Activated T-cell treated with anti-CD3 and anti-CD28 coated beads, Interleukin-2, amount 50 U/mL, for 72 hours (primary cell): ENCODE measurements at regions not wholly inside any gene's neighbourhood (a gene's known extent, or its start where the extent isn't known, plus 50 kb on each side); places are given as distances from the start of the nearest gene placed in this dataset.
A peak's percentile ranks its signal among the peaks of the same experiment; 100 is the strongest.
"Not testable (repeated sequence)": the region's sequence is repeated elsewhere in the genome, so short reads cannot be mapped to it uniquely, and the experiment has no call there.

Experiments
- ATAC-seq, 2 donors: fragments of 150-1000 bp; cut with Tn5 transposase; replicated peaks in 1 of 2; 2 replicates each; pipeline ENCODE4 v1.10.0; 2021; ENCODE audit warnings: moderate library complexity in 2 of 2, mild to moderate bottlenecking in 1 of 2
- DNase-seq, 2 donors: peaks; one replicate each; pipeline ENCODE4 v3.0.0; 2021 to 2022; ENCODE audit warnings: mixed read lengths in 1 of 2
- H3K27ac Mint-ChIP-seq: one replicate; pipeline ENCODE4 v1.8.0; 2022; ENCODE audit warnings: mild to moderate bottlenecking, moderate library complexity, mixed read lengths
- H3K27me3 Mint-ChIP-seq: one replicate; pipeline ENCODE4 v1.8.0; 2022; ENCODE audit warnings: low read depth, mixed read lengths
- H3K36me3 Mint-ChIP-seq, 2 donors: one replicate each; pipeline ENCODE4 v1.8.0; 2022; ENCODE audit warnings: mixed read lengths in 2 of 2, mild to moderate bottlenecking in 1 of 2; ENCODE audit not compliant: insufficient read depth in 2 of 2
- H3K4me1 Mint-ChIP-seq: one replicate; pipeline ENCODE4 v1.8.0; 2022; ENCODE audit warnings: low read depth, mixed read lengths
- H3K4me3 Mint-ChIP-seq, 2 donors: one replicate each; pipeline ENCODE4 v1.8.0; 2022; ENCODE audit warnings: mild to moderate bottlenecking in 2 of 2, mixed read lengths in 2 of 2, moderate library complexity in 2 of 2
- H3K9me3 Mint-ChIP-seq, 2 donors: one replicate each; pipeline ENCODE4 v1.8.0; 2022; ENCODE audit warnings: mixed read lengths in 2 of 2

DNA sequence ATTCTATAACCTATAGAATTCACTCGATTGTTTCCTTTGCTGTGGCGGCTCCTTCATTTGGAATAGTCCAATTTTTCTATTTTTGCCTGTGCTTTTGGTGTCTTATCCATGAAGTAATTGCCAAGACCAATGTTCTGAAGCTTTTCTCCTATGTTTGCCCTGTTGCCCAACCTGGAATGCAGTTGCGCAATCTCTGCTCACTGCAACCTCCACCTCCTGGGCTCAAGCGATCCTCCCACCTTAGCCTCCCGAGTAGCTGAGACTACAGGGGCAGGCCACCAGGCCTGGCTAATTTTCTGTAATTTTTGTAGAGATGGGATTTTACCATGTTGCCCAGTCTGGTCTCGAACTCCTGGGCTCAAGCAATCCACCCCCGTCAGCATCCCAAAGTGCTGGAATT lies 163.5 kb downstream of the OR2B2 start:
- H3K27me3 Mint-ChIP-seq, result peaks cover 44% of the 10 kb centered on the region
- no peak overlapping the region for H3K4me3 Mint-ChIP-seq
- peaks cover 0 to 2% of the 10 kb centered on the region in 2 donors for H3K36me3 Mint-ChIP-seq
- no peak for ATAC-seq
- H3K9me3 Mint-ChIP-seq, result no peaks in the 10 kb centered on the region
- no peak overlapping the region for H3K27ac Mint-ChIP-seq
- DNase-seq, result no peak
- peaks cover 29% of the 10 kb centered on the region for H3K4me1 Mint-ChIP-seq

DNA sequence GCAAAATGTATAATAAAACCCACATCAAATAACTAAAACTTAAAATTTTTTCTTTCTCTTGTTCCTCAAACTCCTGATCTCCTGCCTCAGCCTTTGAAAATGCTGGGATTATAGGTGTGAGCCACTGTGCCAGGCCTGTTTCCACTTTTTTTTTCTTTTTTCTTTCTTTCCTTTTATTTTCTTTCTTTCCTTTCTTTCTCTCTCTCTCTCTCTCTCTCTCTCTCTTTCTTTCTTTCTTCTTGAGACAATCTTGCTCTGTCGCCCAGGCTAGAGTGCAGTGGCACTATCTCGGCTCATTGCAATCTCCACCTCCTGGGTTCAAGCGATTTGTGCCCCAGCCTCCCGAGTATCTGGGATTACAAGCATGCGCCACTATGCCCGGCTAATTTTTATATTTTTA lies 164.6 kb downstream of the OR2B2 start:
- Mint-ChIP-seq H3K4me1 (peaks cover 35% of the 10 kb centered on the region), H3K9me3 (no peaks in the 10 kb centered on the region), H3K27me3 (peaks cover 55% of the 10 kb centered on the region), H3K36me3 (peaks cover 0 to 2% of the 10 kb centered on the region in 2 donors), H3K27ac (no peak overlapping the region), H3K4me3 (no peak overlapping the region)
- no peak for DNase-seq
- no peak for ATAC-seq

- DNase-seq, result peak in 1 of 2 donors; percentile 8
- peaks cover 58% of the 10 kb centered on the region for H3K27me3 Mint-ChIP-seq
- H3K4me1 Mint-ChIP-seq, result peaks cover 34% of the 10 kb centered on the region
- not testable (repeated sequence) for H3K9me3 Mint-ChIP-seq, H3K27ac Mint-ChIP-seq, H3K36me3 Mint-ChIP-seq
- peak; percentile 64 to 66 for ATAC-seq
- peak overlapping the region in 1 of 2 donors; percentile 49 for H3K4me3 Mint-ChIP-seq
These were observed 165.3 kb downstream of the OR2B2 start for GRCh38 chr6:27746860-27747259.

GRCh38 chr6:27743787-27744186 lies 168.4 kb downstream of the OR2B2 start:
- DNase-seq (no peak), ATAC-seq (no peak)
- no peaks in the 10 kb centered on the region for H3K9me3 Mint-ChIP-seq
- H3K4me1 Mint-ChIP-seq, result peaks cover 28% of the 10 kb centered on the region
- H3K27me3 Mint-ChIP-seq, result peaks cover 50% of the 10 kb centered on the region
- H3K27ac Mint-ChIP-seq, result no peak overlapping the region
- no peaks in the 10 kb centered on the region for H3K36me3 Mint-ChIP-seq
- peak overlapping the region in 1 of 2 donors; percentile 52 for H3K4me3 Mint-ChIP-seq

DNA sequence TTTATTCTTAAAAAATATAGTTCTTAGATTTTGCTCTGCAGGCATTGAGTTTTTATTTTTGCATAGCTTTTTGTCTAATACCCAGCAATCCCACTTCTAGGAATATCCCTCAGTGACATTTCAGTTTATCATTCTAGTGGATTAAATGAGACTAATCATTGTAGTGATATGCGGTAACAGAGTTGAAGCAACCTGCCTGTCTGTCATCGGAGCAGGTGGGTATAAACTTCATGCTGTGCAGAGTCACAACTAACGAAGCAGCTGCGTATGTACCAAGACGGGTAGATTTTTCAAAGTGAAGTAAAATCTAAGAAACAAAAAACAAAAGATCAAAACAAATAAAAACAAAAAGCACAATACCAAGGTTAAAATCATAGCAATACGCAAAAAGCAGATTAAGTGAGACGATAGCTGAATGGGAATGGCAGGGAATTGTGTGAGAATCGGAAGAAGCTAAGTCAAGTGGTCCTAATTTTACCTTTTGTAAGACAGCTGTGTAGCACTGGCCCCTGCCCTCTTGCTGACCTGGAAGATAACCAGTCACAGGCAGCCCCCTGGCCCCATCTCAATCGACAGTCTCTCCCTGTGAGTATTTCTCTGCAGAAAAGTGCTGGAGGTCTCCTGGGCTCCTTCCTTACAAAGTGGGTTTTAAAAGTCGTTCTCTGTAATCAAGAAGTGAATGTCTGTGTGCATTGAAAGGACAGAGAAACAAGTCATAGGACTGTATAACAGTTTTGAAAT lies 169.2 kb downstream of the OR2B2 start:
- peaks cover 35% of the 10 kb centered on the region for H3K4me1 Mint-ChIP-seq
- no peaks in the 10 kb centered on the region for H3K9me3 Mint-ChIP-seq
- H3K27me3 Mint-ChIP-seq, result peaks cover 47% of the 10 kb centered on the region
- no peaks in the 10 kb centered on the region for H3K36me3 Mint-ChIP-seq
- no peak for ATAC-seq
- peak overlapping the region in 1 of 2 donors; percentile 12 for H3K4me3 Mint-ChIP-seq
- DNase-seq, result no peak
- no peak overlapping the region for H3K27ac Mint-ChIP-seq

- H3K4me1 Mint-ChIP-seq, result peaks cover 25% of the 10 kb centered on the region
- H3K4me3 Mint-ChIP-seq, H3K36me3 Mint-ChIP-seq, H3K9me3 Mint-ChIP-seq, DNase-seq, ATAC-seq, H3K27ac Mint-ChIP-seq: not testable (repeated sequence)
- H3K27me3 Mint-ChIP-seq, result peaks cover 48% of the 10 kb centered on the region
These were observed 172.3 kb downstream of the OR2B2 start for GRCh38 chr6:27739902-27740301.

- Mint-ChIP-seq H3K4me1 (peaks cover 8% of the 10 kb centered on the region), H3K27ac (no peak overlapping the region), H3K9me3 (no peaks in the 10 kb centered on the region), H3K4me3 (no peak overlapping the region), H3K27me3 (peaks cover 28% of the 10 kb centered on the region), H3K36me3 (peaks cover 0 to 2% of the 10 kb centered on the region in 2 donors)
- ATAC-seq (no peak), DNase-seq (no peak)
These were observed 175.5 kb downstream of the OR2B2 start for GRCh38 chr6:27736686-27737085.

- H3K36me3 Mint-ChIP-seq, result no peaks in the 10 kb centered on the region
- DNase-seq (no peak), ATAC-seq (no peak)
- no peak overlapping the region for H3K27ac Mint-ChIP-seq
- no peak overlapping the region for H3K4me3 Mint-ChIP-seq
- H3K4me1 Mint-ChIP-seq, result peaks cover 4% of the 10 kb centered on the region
- H3K27me3 Mint-ChIP-seq, result peaks cover 48% of the 10 kb centered on the region
- H3K9me3 Mint-ChIP-seq, result no peaks in the 10 kb centered on the region
These were observed 183.8 kb downstream of the OR2B2 start for GRCh38 chr6:27728442-27728841.

GRCh38 chr6:27726619-27727023 lies 185.6 kb downstream of the OR2B2 start:
- Mint-ChIP-seq H3K9me3 (no peaks in the 10 kb centered on the region), H3K27me3 (peaks cover 62% of the 10 kb centered on the region), H3K27ac (no peak overlapping the region), H3K4me1 (peaks cover 4% of the 10 kb centered on the region), H3K36me3 (no peaks in the 10 kb centered on the region), H3K4me3 (no peak overlapping the region)
- ATAC-seq (no peak), DNase-seq (no peak)

DNA sequence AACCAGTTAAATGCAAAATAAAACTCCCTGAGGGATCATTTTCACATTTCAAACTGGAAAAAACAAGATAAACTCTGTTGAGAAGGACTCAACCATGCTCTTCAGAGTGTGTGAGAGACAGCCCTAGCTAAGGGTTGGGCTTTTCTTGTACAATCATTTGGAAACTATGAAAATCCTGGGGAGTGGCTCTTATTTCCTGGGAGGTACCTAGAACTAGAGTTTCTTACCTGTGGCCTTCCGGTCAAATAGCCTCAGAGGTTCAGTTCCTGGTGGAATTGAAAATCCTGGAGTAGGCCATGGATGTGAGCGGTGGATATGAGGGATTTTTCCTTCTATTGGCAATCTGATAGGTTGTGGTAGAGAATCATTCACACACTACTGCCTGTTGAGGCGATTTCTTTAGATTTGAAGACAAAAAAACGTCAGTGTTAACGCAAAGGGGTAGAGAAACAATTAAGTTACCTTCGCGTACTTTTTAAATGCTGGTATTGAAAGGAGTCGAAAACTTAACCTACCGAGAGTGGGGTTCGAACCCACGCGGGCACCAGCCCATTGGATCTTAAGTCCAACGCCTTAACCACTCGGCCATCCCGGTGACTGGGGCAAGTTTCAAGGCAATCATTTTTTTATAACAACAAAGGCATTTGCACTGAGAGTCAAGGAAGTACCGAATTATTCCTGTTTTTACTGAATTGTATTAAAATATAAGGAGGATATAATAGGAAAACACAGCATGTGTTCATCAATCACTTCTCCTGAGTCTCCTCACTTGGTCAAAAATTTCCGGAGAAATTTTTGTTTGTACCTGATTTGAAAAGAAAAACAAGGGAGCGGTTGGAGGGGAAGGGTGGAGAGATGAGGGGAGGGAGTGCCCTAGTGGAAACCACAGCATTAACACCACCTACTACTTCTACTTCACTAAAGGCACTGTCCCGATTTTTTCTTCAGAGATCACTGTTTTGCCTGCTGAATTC lies 191.3 kb downstream of the OR2B2 start:
- H3K27ac Mint-ChIP-seq, result no peak overlapping the region
- peaks cover 47% of the 10 kb centered on the region for H3K27me3 Mint-ChIP-seq
- ATAC-seq, result no peak
- no peaks in the 10 kb centered on the region for H3K9me3 Mint-ChIP-seq
- peak overlapping the region; percentile 29 to 54 for H3K4me3 Mint-ChIP-seq
- DNase-seq, result peak in 1 of 2 donors; percentile 19
- H3K36me3 Mint-ChIP-seq, result no peaks in the 10 kb centered on the region
- H3K4me1 Mint-ChIP-seq, result peaks cover 23% of the 10 kb centered on the region

- ATAC-seq (peak; percentile 69 to 77), DNase-seq (peak; percentile 8 to 15)
- H3K4me1 Mint-ChIP-seq, result peaks cover 23% of the 10 kb centered on the region
- H3K27me3 Mint-ChIP-seq, result peaks cover 44% of the 10 kb centered on the region
- H3K4me3 Mint-ChIP-seq, result peak overlapping the region in 1 of 2 donors; percentile 61
- H3K27ac Mint-ChIP-seq, H3K9me3 Mint-ChIP-seq, H3K36me3 Mint-ChIP-seq: not testable (repeated sequence)
These were observed 193.2 kb downstream of the OR2B2 start for GRCh38 chr6:27719039-27719438.

GRCh38 chr6:27706431-27706830 lies 205.8 kb downstream of the OR2B2 start:
- Mint-ChIP-seq H3K9me3 (no peaks in the 10 kb centered on the region), H3K4me1 (no peaks in the 10 kb centered on the region), H3K27ac (no peak overlapping the region), H3K27me3 (no peaks in the 10 kb centered on the region), H3K4me3 (no peak overlapping the region), H3K36me3 (peaks cover 5 to 15% of the 10 kb centered on the region in 2 donors)
- DNase-seq (no peak), ATAC-seq (no peak)

GRCh38 chr6:27700337-27700736 lies 211.9 kb downstream of the OR2B2 start:
- Mint-ChIP-seq H3K4me1 (peaks cover 16% of the 10 kb centered on the region), H3K9me3 (peaks cover 0 to 4% of the 10 kb centered on the region in 2 donors), H3K27me3 (no peaks in the 10 kb centered on the region), H3K27ac (no peak overlapping the region), H3K4me3 (no peak overlapping the region), H3K36me3 (peaks cover 3 to 16% of the 10 kb centered on the region in 2 donors)
- ATAC-seq, result no peak
- no peak for DNase-seq
